GM12878 (cell line): ENCODE measurements at regions not wholly inside any gene's neighbourhood (a gene's known extent, or its start where the extent isn't known, plus 50 kb on each side); places are given as distances from the start of the nearest gene placed in this dataset.

ENCODE experiments used
- ATAC-seq: fragments of 200-7000 bp; cut with Tn5 transposase; 3 replicates; pipeline ENCODE4 v1.9.1; 2020; ENCODE audit warnings: mild to moderate bottlenecking, moderate library complexity
- BruUV-seq: library from RNA; stranded (reverse); fragments of 400-500 nt; replicated peaks from 2 replicates; lab custom pipeline; 2021; lab: Mats Ljungman, UMichigan
- CTCF ChIA-PET: fragments of 300-600 bp; sonication (Branson Sonifier 250); formaldehyde crosslinking; extraction: SDS; loops from one replicate; lab custom pipeline; 2021; ENCODE audit warnings: inconsistent platforms; lab: Yijun Ruan, JAX
- POLR2A ChIA-PET: fragments of 350-600 bp; formaldehyde crosslinking; extraction: SDS; loops from one replicate; lab custom pipeline; 2021; ENCODE audit warnings: inconsistent platforms; lab: Charles Lee
- RAD21 ChIA-PET: fragments of 300-600 bp; sonication (Branson Sonifier 250); formaldehyde crosslinking; loops from one replicate; lab custom pipeline; 2023; ENCODE audit warnings: antibody characterized with exemption; ENCODE audit not compliant: unreplicated experiment; lab: Charles Lee
- SMC1A ChIA-PET: fragments of 300-600 bp; sonication (Branson Sonifier 250); formaldehyde crosslinking; loops from one replicate; lab custom pipeline; 2023; ENCODE audit not compliant: unreplicated experiment, uncharacterized antibody; lab: Charles Lee
- DNase-seq: peaks from one replicate; pipeline ENCODE4 v3.0.0-alpha.2; 2011; ENCODE audit warnings: low read depth, low spot score
- FAIRE-seq: peaks from 3 replicates; lab custom pipeline; 2011; peaks lifted over from hg19 to GRCh38; lab: Jason Lieb, UNC
- H2AFZ ChIP-seq: 2 replicates; pipeline ENCODE4 v1.6.0; 2011; ENCODE audit warnings: low read depth, low read length, control low read depth; ENCODE audit not compliant: control insufficient read depth
- H3K27ac ChIP-seq: 2 replicates; pipeline ENCODE4 v1.5.1; 2011; ENCODE audit warnings: control low read depth; ENCODE audit not compliant: control insufficient read depth, insufficient read depth
- H3K27me3 ChIP-seq, 2 experiments: replicated peaks in 1 of 2; 2 replicates each; pipeline versions ENCODE4 v1.6.0 to v1.6.1; 2011; ENCODE audit warnings: low read length in 1 of 2; ENCODE audit not compliant: control insufficient read depth in 2 of 2, insufficient read depth in 2 of 2
- H3K36me3 ChIP-seq, 2 experiments: 2 replicates each; pipeline ENCODE4 v1.5.1; 2011; ENCODE audit warnings: low read length in 1 of 2; ENCODE audit not compliant: control insufficient read depth in 2 of 2, insufficient read depth in 2 of 2
- H3K4me1 ChIP-seq: 2 replicates; pipeline ENCODE4 v1.6.1; 2011; ENCODE audit warnings: mild to moderate bottlenecking, low read length, moderate library complexity, mixed read lengths; ENCODE audit not compliant: control insufficient read depth, insufficient read depth
- H3K4me2 ChIP-seq: 2 replicates; pipeline ENCODE4 v1.6.0; 2011; ENCODE audit warnings: control low read depth; ENCODE audit not compliant: control insufficient read depth, insufficient read depth
- H3K4me3 ChIP-seq: fragments of 200-600 bp; sonication (generic); 2 replicates; pipeline ENCODE4 v1.5.1; 2016
- H3K79me2 ChIP-seq: 2 replicates; pipeline ENCODE4 v1.6.0; 2011; ENCODE audit warnings: low read length; ENCODE audit not compliant: control insufficient read depth, insufficient read depth
- H3K9ac ChIP-seq: 2 replicates; pipeline ENCODE4 v1.8.0; 2011; ENCODE audit warnings: low read length, control low read depth, mixed read lengths; ENCODE audit not compliant: control insufficient read depth, insufficient read depth
- H3K9me3 ChIP-seq: replicated peaks from 3 replicates; pipeline ENCODE4 v1.5.1; 2011; ENCODE audit warnings: mild to moderate bottlenecking, low read length; ENCODE audit not compliant: control insufficient read depth, insufficient read depth
- H4K20me1 ChIP-seq: 2 replicates; pipeline ENCODE4 v1.6.0; 2011; ENCODE audit not compliant: control insufficient read depth, insufficient read depth
- ETV6 ChIP-seq, 2 experiments: fragments of 450-650 bp in 1 of 2; IDR thresholded peaks in 1 of 2; conservative IDR thresholded peaks in 1 of 2; 2 replicates each; pipeline ENCODE4 v1.6.1; 2014; ENCODE audit warnings: antibody characterized with exemption in 1 of 2, borderline replicate concordance in 1 of 2, low read depth in 1 of 2, mild to moderate bottlenecking in 1 of 2, moderate library complexity in 1 of 2
- HDGF ChIP-seq: fragments of 450-650 bp; IDR thresholded peaks from 2 replicates; pipeline ENCODE4 v1.6.1; 2016; ENCODE audit warnings: antibody characterized with exemption
- IKZF2 ChIP-seq, 2 experiments: fragments of 450-650 bp; IDR thresholded peaks; 2 replicates each; pipeline ENCODE4 v1.6.1; 2017; ENCODE audit warnings: mild to moderate bottlenecking in 2 of 2, moderate library complexity in 2 of 2
- IRF3 ChIP-seq: fragments of 450-650 bp; IDR thresholded peaks from 2 replicates; pipeline ENCODE4 v1.6.1; 2014; ENCODE audit warnings: mild to moderate bottlenecking
- IRF5 ChIP-seq: fragments of 450-650 bp; IDR thresholded peaks from 2 replicates; pipeline ENCODE4 v1.6.1; 2017; ENCODE audit warnings: borderline replicate concordance
- MTA3 ChIP-seq: IDR thresholded peaks from 2 replicates; pipeline ENCODE4 v1.6.1; 2012; ENCODE audit warnings: low read length, inconsistent platforms, borderline replicate concordance
- SMARCA5 ChIP-seq: fragments of 450-650 bp; IDR thresholded peaks from 2 replicates; pipeline ENCODE4 v1.6.1; 2017; ENCODE audit warnings: mild to moderate bottlenecking
- TCF12 ChIP-seq: IDR thresholded peaks from 2 replicates; pipeline ENCODE4 v1.6.1; 2011; ENCODE audit warnings: low read depth, mild to moderate bottlenecking, low read length
- USF2 ChIP-seq: IDR thresholded peaks from 2 replicates; pipeline ENCODE4 v1.6.1; 2011; ENCODE audit warnings: low read depth, low read length, improper control_type of control experiment, borderline replicate concordance
- WRNIP1 ChIP-seq: IDR thresholded peaks from 2 replicates; pipeline ENCODE4 v1.6.1; 2011; ENCODE audit warnings: low read depth, low read length, improper control_type of control experiment, borderline replicate concordance
- YY1 ChIP-seq: IDR thresholded peaks from 2 replicates; pipeline ENCODE4 v1.6.1; 2011; ENCODE audit warnings: low read depth, mild to moderate bottlenecking, low read length
- ZNF207 ChIP-seq: fragments of 450-650 bp; IDR thresholded peaks from 2 replicates; pipeline ENCODE4 v1.6.1; 2014; ENCODE audit warnings: antibody characterized with exemption, mild to moderate bottlenecking, borderline replicate concordance
- ZNF687 ChIP-seq: fragments of 450-650 bp; IDR thresholded peaks from 2 replicates; pipeline ENCODE4 v1.6.1; 2017; ENCODE audit warnings: mild to moderate bottlenecking, moderate library complexity
- WGBS: methylation state at CpG from one replicate; pipeline ENCODE4 v1.1.6; 2016; ENCODE audit warnings: low lambda C conversion rate; ENCODE audit not compliant: insufficient replicate concordance, insufficient coverage; ENCODE audit errors: missing lambda C conversion rate; 5-methylcytosine and 5-hydroxymethylcytosine counted together
- in situ Hi-C: fragments of 300-500 bp; cut with MboI; formaldehyde crosslinking; loops from 9 replicates; pipeline ENCODE4 v1.14.3; 2018; ENCODE audit warnings: mixed read lengths
- intact Hi-C: fragments of 100-400 bp; cut with micrococcal nuclease; formaldehyde crosslinking; loops from one replicate; pipeline ENCODE4 v1.14.2; 2022; ENCODE audit not compliant: unreplicated experiment

DNA sequence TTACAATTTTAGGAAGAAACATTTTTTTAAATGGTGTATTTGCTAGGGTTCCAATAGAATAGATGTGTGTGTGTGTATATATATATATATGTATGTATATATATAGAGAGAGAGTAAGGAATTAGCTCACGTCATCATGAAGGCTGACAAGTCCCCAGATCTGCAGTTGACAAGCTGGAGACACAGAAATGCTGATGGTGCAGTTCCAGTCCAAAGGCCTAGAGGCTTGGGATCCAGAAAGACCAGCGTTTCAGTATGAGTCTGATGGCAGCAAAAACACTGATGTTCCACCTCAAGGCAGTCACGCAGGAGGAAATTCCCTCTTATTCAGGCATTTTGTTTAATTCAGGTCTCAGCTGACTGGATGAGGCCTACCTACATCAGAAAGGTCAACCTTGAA, 386.8 kb downstream of the PTH2R start:
- no peak overlapping the region for H3K27ac ChIP-seq
- TF ChIP-seq MTA3: no peak
- no peak for TF ChIP-seq IRF3
- TF ChIP-seq TCF12: no peak
- no peak for TF ChIP-seq USF2
- TF ChIP-seq SMARCA5: no peak
- TF ChIP-seq WRNIP1: no peak
- TF ChIP-seq IKZF2 (IDR thresholded peaks at IDR 0.05): no peak
- TF ChIP-seq YY1: no peak
- no peak for TF ChIP-seq ETV6 (conservative IDR thresholded peaks at IDR 0.05 in 1 of 2, IDR thresholded peaks at IDR 0.05 in 1 of 2; ENCODE audit: borderline replicate concordance in 1 of 2, low read depth in 1 of 2)
- TF ChIP-seq IRF5: no peak
- TF ChIP-seq ZNF207: no peak
- TF ChIP-seq ZNF687: no peak
- no peak for TF ChIP-seq HDGF
- TF ChIP-seq, all 136 proteins: peak for 0
- Histone ChIP-seq H3K4me1 (no peaks in the 10 kb centered on the region), H3K9ac (no peak overlapping the region), H3K27me3 (no peaks in the 10 kb centered on the region), H3K9me3 (no peaks in the 10 kb centered on the region), H3K4me3 (no peak overlapping the region), H3K4me2 (no peak overlapping the region), H3K79me2 (no peaks in the 10 kb centered on the region), H4K20me1 (no peaks in the 10 kb centered on the region), H2AFZ (no peak overlapping the region), H3K36me3 (no peaks in the 10 kb centered on the region)
- POLR2A ChIA-PET: no interaction called here
- BruUV-seq: no TSS peak
- RAD21 ChIA-PET: no interaction called here
- WGBS: 23% methylated on average over 3 of the region's 3 CpGs
- DNase-seq: no peak
- SMC1A ChIA-PET: no interaction called here
- FAIRE-seq: no peak
- intact Hi-C loops: no loop called here
- CTCF ChIA-PET: no interaction called here
- in situ Hi-C loops: no loop called here
- ATAC-seq: no peak
